EH (cell line): ENCODE measurements at regions not wholly inside any gene's neighbourhood (a gene's known extent, or its start where the extent isn't known, plus 50 kb on each side); places are given as distances from the start of the nearest gene placed in this dataset.
A peak's percentile ranks its signal among the peaks of the same experiment; 100 is the strongest.

ENCODE experiments used
- DNase-seq: peaks from one replicate; pipeline ENCODE4 v3.0.0-alpha.2; 2015; ENCODE audit warnings: low read depth

GRCh38 chr3:147015334-147015733 lies 391.0 kb downstream of the ZIC4 start:
- DNase-seq = no peak

- peak; percentile 64 for DNase-seq
These were observed 397.5 kb downstream of the ZIC4 start for GRCh38 chr3:147008886-147009285.

- no peak for DNase-seq
These were observed 397.9 kb downstream of the ZIC4 start for GRCh38 chr3:147008458-147008857.

- DNase-seq = no peak
These were observed 398.6 kb downstream of the ZIC4 start for GRCh38 chr3:147007736-147008245.

GRCh38 chr3:147002721-147003120 lies 397.6 kb upstream of the PLSCR5 start:
- peak; percentile 45 for DNase-seq

- DNase-seq = no peak
These were observed 395.1 kb upstream of the PLSCR5 start for GRCh38 chr3:147000274-147000673.

GRCh38 chr3:146991907-146992306 lies 386.8 kb upstream of the PLSCR5 start:
- DNase-seq = peak; percentile 9

- no peak for DNase-seq
These were observed 370.3 kb upstream of the PLSCR5 start for GRCh38 chr3:146975476-146975875.

- DNase-seq = no peak
These were observed 369.9 kb upstream of the PLSCR5 start for GRCh38 chr3:146975032-146975431.

GRCh38 chr3:146974001-146974400 lies 368.9 kb upstream of the PLSCR5 start:
- no peak for DNase-seq

GRCh38 chr3:146972726-146973125 lies 367.6 kb upstream of the PLSCR5 start:
- peak; percentile 27 for DNase-seq

- peak; percentile 50 for DNase-seq
These were observed 365.1 kb upstream of the PLSCR5 start for GRCh38 chr3:146970236-146970635.

- DNase-seq = peak; percentile 65
These were observed 364.2 kb upstream of the PLSCR5 start for GRCh38 chr3:146969356-146969755.

GRCh38 chr3:146968204-146968651 lies 363.1 kb upstream of the PLSCR5 start:
- peak; percentile 98 for DNase-seq

GRCh38 chr3:146967783-146968182 lies 362.6 kb upstream of the PLSCR5 start:
- no peak for DNase-seq

GRCh38 chr3:146966124-146966523 lies 361.0 kb upstream of the PLSCR5 start:
- no peak for DNase-seq

GRCh38 chr3:146953511-146953981 lies 348.4 kb upstream of the PLSCR5 start:
- DNase-seq = peak; percentile 51

- no peak for DNase-seq
These were observed 343.8 kb upstream of the PLSCR5 start for GRCh38 chr3:146948985-146949384.

GRCh38 chr3:146948186-146948585 lies 343.0 kb upstream of the PLSCR5 start:
- DNase-seq = no peak

GRCh38 chr3:146929696-146930095 lies 324.6 kb upstream of the PLSCR5 start:
- peak; percentile 13 for DNase-seq

- no peak for DNase-seq
These were observed 323.4 kb upstream of the PLSCR5 start for GRCh38 chr3:146928421-146929059.

- DNase-seq = no peak
These were observed 316.5 kb upstream of the PLSCR5 start for GRCh38 chr3:146921693-146922092.

GRCh38 chr3:146914409-146914808 lies 309.3 kb upstream of the PLSCR5 start:
- no peak for DNase-seq
